T-helper 1 cell treated with Interleukin-12 subunit alpha and Interleukin-12 subunit beta and Interleukin-4 antibody, amounts not matched to agents 30 ng/mL and 1 ng/mL, for 36 hours (primary cell): ENCODE measurements at regions not wholly inside any gene's neighbourhood (a gene's known extent, or its start where the extent isn't known, plus 50 kb on each side); places are given as distances from the start of the nearest gene placed in this dataset.

ENCODE experiments used
- intact Hi-C: fragments of 100-400 bp; cut with micrococcal nuclease; formaldehyde crosslinking; loops from one replicate; pipeline ENCODE4 v1.15.1; 2024

DNA sequence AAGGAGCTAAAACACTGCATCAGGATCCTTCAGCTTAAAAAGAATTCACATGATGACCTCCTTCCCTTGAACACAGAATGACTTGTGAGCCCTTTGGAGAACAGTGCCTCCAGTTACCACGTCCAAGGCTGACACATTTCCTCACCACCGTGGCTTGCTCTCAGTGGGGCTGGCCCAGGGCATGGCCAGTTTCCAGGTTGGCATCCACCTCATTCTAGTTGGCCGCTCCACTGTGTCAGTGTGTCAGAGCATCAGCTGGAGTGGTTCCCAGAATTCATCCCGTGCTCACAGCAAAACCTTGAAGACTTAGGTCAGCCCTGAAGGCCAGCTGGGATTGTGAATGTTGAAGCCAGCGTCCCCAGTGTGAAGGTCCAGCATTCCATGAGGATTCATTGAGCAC, 158.5 kb downstream of the INSIG2 start:
- intact Hi-C loops = no loop called here

DNA sequence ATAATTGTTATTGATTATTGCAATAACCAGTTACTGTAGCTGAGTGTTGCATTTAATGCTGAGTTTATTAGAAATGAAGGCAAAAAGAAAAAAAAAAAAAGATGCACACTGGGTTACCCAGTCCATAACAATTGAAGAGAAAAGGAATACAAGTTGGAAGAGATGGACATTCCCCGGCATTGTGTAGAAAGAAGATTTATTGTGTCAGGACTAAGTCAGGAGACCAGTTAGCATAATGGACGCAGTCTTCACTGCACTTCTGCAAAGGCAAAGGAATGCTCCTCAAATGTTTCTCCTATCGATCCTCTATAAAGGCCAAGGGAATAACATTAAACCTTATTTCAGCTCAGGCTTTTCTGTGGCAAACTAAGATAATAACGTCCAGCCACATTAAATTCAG, 157.8 kb downstream of the INSIG2 start:
- intact Hi-C loops = no loop called here

DNA sequence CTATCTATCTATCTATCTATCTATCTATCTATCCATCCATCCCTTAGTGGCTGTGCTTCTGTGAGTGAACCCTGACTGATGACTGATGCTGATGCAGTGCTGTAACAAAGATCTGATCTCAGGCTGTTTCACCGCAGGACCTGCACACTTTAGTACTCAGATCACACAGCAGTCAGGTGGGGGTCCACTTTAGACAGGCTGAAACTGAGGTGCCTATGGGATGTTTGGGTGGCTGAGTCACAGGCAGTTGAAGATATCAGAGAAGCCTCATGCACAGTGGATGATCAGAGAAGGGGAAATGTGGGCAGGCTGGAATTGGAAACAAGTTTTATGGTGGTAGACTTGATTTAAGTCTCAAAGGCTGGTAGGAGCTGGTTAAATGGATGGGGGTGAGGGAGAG, 156.4 kb downstream of the INSIG2 start:
- intact Hi-C loops = no loop called here

GRCh38 chr2:118243031-118243430, 154.8 kb downstream of the INSIG2 start:
- intact Hi-C loops = no loop called here

DNA sequence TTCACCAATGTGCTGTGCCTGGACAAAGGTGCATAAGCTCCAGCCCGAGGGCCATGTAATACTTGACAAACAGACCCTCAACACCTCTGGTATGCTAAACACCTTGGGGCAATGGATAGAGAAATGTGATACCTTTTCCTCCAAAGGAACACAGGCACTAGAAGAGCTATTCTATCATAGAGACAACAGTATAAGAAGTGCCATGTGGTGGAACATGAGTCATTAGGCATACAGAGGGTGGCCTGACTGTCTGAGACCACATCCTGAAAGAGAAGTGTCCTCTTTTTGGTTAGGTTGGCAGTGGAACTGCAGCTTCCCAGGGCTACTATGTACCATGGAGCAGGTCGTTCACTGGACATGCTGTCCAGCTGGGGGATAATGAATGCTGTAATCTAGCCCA, 153.9 kb downstream of the INSIG2 start:
- intact Hi-C loops = no loop called here

GRCh38 chr2:118241128-118241527, 152.9 kb downstream of the INSIG2 start:
- intact Hi-C loops = no loop called here

DNA sequence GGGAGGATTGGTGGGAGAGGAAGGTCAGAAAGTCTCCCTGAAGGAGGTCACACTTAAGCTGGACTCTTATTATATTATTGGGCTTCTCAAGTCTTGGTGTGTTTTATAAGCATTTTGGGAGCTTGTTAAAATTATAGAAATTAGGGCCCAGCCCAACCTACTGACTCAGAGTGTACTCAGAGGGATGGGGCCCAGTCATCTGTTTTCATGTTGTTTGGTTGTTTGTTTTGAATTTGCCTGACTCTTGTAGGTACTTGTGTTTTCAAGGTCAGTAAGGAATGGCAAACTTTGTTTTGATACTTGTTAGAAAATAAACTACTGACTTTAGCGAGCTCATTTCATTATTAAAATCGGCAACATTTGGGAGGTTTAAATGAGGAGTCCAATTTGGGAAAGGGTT, 152.0 kb downstream of the INSIG2 start:
- intact Hi-C loops = no loop called here

DNA sequence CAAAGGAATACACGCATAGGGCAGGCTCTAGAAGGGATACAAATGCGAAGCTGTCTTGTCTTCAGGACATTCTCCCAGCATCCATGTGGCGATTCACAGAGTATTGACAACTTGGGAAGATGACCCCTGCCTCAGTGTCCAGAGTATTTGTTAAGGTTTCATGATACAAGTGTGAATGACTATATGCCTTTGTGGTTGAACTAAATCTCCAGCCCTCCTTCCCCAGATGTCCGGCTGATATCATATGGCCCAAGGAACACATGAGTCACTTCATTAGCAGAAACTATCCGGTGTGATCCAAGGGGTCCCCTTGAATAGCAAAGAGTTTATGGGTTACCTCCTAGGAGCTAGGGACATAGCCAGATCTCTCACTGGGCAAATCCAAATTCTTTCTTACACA, 151.0 kb downstream of the INSIG2 start:
- intact Hi-C loops = no loop called here

GRCh38 chr2:118237451-118237850, 149.2 kb downstream of the INSIG2 start:
- intact Hi-C loops = no loop called here

- intact Hi-C loops = no loop called here
These were observed 144.5 kb downstream of the INSIG2 start for GRCh38 chr2:118232796-118233195.

GRCh38 chr2:118232391-118232790, 144.1 kb downstream of the INSIG2 start:
- intact Hi-C loops = no loop called here

GRCh38 chr2:118231759-118232158, 143.5 kb downstream of the INSIG2 start:
- intact Hi-C loops = no loop called here

DNA sequence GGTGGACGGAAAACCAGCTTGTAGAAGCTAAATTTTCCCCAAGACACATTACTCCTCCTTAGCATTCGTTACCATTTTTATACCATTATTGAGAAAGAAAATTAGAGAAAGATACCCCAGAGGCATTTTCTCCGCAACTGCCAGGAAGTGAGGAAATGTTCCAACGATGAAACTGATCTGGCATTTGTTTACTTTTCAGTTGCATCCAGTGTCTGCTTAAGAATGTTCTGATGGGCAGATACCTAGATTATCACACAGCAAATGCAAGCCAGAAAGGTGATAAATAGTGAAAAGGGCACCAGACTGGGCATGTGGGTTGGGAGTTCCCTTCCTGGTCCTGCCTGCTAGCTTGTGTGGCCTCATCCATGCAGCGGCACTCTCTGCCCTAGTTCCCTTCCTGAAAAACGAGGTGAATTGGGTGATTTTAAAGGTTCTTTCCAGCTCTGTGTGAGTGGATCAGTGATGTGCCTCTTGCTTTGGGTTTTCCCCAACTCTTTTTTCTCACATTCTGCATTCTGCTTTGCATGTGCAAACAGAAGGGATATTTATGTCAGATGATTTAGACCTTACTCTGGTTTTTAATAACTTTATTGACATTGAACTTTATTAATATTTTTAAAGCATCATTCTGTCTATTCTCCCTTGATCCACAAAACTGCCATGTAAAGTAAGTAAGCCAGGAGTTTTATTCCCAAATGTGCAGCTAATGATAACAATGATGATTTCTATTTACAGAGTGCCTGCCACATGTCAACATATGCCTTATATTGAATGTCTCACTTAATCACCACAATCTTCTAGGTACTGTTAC, 139.6 kb downstream of the INSIG2 start:
- intact Hi-C loops = loop anchor here (10.0 kb wide), 2 partner anchors 267 to 413 kb away; partner anchors contain the start of gene DDX18

- intact Hi-C loops = loop anchor here (10.0 kb wide), 2 partner anchors 269 to 411 kb away; partner anchors contain the start of gene DDX18
These were observed 137.4 kb downstream of the INSIG2 start for GRCh38 chr2:118225666-118226065.

- intact Hi-C loops = loop anchor here (10.0 kb wide), 2 partner anchors 270 to 410 kb away; partner anchors contain the start of gene DDX18
These were observed 136.6 kb downstream of the INSIG2 start for GRCh38 chr2:118224895-118225311.

- intact Hi-C loops = loop anchor here (10.0 kb wide), 2 partner anchors 271 to 409 kb away; partner anchors contain the start of gene DDX18
These were observed 136.0 kb downstream of the INSIG2 start for GRCh38 chr2:118223992-118224894.

DNA sequence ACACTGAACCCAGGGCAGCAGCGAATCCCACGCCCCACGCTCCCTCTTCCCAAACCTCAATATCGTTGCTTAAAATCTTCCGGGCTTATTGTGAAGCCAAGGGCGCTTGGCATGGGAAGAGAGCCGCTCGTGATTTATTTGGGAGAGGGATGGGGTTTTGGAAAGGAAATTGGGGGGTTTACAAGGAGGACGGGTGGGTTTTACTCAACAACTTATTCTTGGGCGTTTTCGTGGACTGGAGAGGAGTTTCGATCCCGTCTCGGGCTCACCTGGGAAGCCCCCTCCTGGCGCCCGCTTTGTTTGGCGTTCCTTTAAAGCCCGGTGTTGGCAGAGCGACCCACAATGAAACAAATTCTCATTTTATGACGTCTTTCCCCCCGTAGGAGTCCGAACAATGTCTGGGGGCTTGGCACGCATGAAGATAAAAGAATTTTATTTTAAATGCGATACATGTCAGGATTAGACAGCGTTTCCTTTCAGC, 135.3 kb downstream of the INSIG2 start:
- intact Hi-C loops = loop anchor here (10.0 kb wide), 2 partner anchors 271 to 409 kb away; partner anchors contain the start of gene DDX18

DNA sequence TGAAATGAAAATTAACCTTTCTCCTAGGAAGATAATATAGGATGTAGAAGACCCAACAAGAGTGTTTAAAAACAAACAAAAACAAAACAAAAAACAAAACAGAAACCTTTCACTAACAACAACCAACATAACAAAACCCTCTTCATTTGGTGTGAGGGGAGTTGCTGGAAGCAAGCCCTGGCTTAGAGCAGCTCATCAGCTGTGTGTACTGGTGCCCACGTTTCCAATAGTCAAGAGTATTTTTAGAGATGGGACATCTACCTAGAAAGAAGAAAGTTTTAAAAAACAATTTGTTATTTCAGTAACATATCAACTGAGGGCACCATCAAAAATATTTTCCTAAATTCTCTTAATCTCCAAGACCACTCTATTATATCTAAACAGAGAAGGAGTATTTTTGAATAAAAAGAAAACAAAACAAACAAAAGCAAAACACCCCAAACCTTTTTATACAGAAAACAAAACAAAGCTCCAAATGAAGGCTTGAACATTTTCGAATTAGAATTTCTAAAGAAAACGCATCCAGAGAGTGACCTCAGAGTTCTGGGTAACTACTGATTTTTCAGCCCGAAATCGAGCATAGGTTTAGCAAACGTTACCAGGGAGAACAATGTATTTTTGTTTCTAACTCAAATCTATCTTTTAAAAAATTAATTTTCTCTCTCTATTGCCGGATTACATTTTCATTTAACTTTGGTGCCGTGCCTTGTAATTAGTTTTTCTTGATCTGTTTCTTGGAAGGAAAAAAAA, 134.6 kb downstream of the INSIG2 start:
- intact Hi-C loops = loop anchor here (1.0 to 10.0 kb wide), 12 partner anchors 21 to 1143 kb away; partner anchors contain the start of genes C2orf76, CCDC93, DBI and DDX18

DNA sequence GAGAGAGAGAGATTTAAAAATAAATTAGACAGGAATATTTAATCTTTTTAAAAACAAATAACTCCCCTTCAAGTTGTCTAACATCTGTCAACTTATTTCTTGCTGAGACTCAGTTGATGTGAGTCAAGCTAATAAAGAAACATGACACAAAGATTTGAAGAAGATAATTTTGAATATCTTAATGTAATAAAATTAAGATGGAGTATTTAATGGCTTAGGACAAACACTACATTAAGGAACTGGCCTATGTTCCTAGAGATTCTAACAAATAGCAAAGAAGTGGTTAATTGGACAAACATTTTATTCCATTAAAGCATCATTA, 134.0 kb downstream of the INSIG2 start:
- intact Hi-C loops = loop anchor here (1.0 to 10.0 kb wide), 12 partner anchors 20 to 1144 kb away; partner anchors contain the start of genes C2orf76, CCDC93, DBI and DDX18

GRCh38 chr2:118221536-118222272, 133.4 kb downstream of the INSIG2 start:
- intact Hi-C loops = loop anchor here (1.0 to 10.0 kb wide), 12 partner anchors 19 to 1145 kb away; partner anchors contain the start of genes C2orf76, CCDC93, DBI and DDX18
